WERI-Rb-1 (cell line): ENCODE measurements at regions not wholly inside any gene's neighbourhood (a gene's known extent, or its start where the extent isn't known, plus 50 kb on each side); places are given as distances from the start of the nearest gene placed in this dataset.
A peak's percentile ranks its signal among the peaks of the same experiment; 100 is the strongest.
"Not testable (repeated sequence)": the region's sequence is repeated elsewhere in the genome, so short reads cannot be mapped to it uniquely, and the experiment has no call there.

Source experiments
- DNase-seq: peaks from one replicate; pipeline ENCODE4 v3.0.0-alpha.2; 2020
- H3K27ac ChIP-seq: fragments of 250-450 bp; sonication (Bioruptor Pico); 2 replicates; pipeline ENCODE4 v1.5.1; 2020; ENCODE audit warnings: mild to moderate bottlenecking, moderate library complexity
- H3K27me3 ChIP-seq: fragments of 250-450 bp; sonication (Bioruptor Pico); 2 replicates; pipeline ENCODE4 v1.5.1; 2021; ENCODE audit warnings: mild to moderate bottlenecking, low read depth, moderate library complexity; ENCODE audit not compliant: insufficient read depth, severe bottlenecking
- H3K36me3 ChIP-seq: fragments of 250-450 bp; sonication (Bioruptor Pico); 2 replicates; pipeline ENCODE4 v1.5.1; 2020; ENCODE audit warnings: mild to moderate bottlenecking, moderate library complexity
- H3K4me3 ChIP-seq: 2 replicates; pipeline ENCODE4 v1.5.1; 2011; ENCODE audit warnings: low read depth, mild to moderate bottlenecking, control low read depth, low read length
- H3K9me3 ChIP-seq: fragments of 250-450 bp; sonication (Bioruptor Pico); 2 replicates; pipeline ENCODE4 v1.5.1; 2021; ENCODE audit warnings: mild to moderate bottlenecking, moderate library complexity; ENCODE audit not compliant: severe bottlenecking
- CTCF ChIP-seq: IDR thresholded peaks from 2 replicates; pipeline ENCODE4 v1.5.1; 2011; ENCODE audit warnings: low read depth, mild to moderate bottlenecking, control low read depth, inconsistent platforms, low read length

- not testable (repeated sequence) for H3K27me3 ChIP-seq, H3K27ac ChIP-seq, DNase-seq, H3K36me3 ChIP-seq, H3K4me3 ChIP-seq
- peaks cover 23% of the 10 kb centered on the region for H3K9me3 ChIP-seq
Measured at GRCh38 chr17:43345515-43345914, 53.3 kb upstream of the ARL4D start.

DNA sequence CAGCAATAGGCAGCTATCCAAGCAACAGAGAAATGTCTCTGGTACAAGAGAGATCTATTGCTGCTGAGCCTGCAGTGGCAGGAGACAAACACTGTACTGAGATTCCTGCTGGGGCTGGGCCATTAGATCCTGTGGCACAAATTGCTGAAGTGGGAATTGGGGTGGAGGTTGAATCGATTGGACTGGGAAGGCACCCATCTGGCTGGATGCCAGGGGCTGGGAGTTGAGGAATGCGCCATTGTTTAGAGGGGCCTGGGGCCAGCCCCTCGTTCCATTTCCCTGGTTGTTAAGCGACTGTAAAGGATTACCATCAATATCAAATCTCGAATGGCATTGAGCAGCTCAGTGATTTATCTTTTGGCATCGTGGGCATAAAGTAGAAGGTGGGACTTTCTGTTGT lies 54.1 kb upstream of the ARL4D start:
- no peak overlapping the region for H3K4me3 ChIP-seq
- no peaks in the 10 kb centered on the region for H3K36me3 ChIP-seq
- no peak for TF ChIP-seq CTCF
- no peak overlapping the region for H3K27ac ChIP-seq
- H3K9me3 ChIP-seq, result peaks cover 20% of the 10 kb centered on the region
- no peak for DNase-seq
- H3K27me3 ChIP-seq, result no peaks in the 10 kb centered on the region

GRCh38 chr17:43342589-43342890 lies 56.3 kb upstream of the ARL4D start:
- peaks cover under 1% of the 10 kb centered on the region for H3K9me3 ChIP-seq
- TF ChIP-seq CTCF, result no peak
- H3K27me3 ChIP-seq, result no peaks in the 10 kb centered on the region
- H3K36me3 ChIP-seq, result no peaks in the 10 kb centered on the region
- H3K27ac ChIP-seq, result no peak overlapping the region
- H3K4me3 ChIP-seq, result no peak overlapping the region
- no peak for DNase-seq

DNA sequence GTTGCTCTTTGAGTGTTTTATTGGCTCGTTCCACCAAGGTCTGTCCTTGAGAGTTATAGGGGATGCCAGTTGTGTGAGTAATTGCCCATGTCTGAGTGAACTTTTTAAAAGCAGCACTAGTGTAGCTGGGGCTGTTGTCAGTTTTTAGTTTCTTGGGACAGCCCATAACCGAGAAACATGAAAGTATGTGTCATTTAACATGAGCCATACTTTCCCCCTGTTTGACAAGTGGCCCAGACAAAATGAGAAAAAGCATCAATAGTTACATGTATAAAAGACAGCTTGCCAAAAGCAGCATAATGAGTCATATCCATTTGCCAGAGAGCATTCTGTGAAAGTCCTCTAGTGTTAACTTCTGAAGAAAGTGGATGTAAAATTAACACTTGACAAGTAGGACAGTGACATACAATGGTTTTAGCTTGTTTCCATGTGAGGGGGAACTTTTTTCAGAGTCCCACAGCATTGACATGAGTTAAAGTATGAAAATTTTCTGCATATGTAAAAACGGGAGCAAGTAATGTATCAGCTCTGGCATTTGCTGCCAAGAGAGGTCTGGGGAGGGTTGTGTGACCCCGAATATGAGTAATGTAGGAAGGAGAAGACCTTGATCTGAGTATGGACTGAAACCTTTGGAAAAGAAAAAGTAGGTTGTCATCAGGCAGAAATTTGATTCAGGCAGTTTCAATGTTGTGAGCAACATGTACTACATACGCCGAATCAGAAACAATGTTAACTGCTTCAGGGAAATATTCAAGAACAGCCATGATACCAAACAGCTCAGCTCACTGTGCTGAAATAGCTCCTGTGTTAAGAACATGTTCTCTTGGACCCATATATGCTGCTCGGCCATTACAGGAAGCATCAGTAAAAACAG lies 56.8 kb upstream of the ARL4D start:
- no peaks in the 10 kb centered on the region for H3K9me3 ChIP-seq
- no peak overlapping the region for H3K27ac ChIP-seq
- no peak for DNase-seq

DNA sequence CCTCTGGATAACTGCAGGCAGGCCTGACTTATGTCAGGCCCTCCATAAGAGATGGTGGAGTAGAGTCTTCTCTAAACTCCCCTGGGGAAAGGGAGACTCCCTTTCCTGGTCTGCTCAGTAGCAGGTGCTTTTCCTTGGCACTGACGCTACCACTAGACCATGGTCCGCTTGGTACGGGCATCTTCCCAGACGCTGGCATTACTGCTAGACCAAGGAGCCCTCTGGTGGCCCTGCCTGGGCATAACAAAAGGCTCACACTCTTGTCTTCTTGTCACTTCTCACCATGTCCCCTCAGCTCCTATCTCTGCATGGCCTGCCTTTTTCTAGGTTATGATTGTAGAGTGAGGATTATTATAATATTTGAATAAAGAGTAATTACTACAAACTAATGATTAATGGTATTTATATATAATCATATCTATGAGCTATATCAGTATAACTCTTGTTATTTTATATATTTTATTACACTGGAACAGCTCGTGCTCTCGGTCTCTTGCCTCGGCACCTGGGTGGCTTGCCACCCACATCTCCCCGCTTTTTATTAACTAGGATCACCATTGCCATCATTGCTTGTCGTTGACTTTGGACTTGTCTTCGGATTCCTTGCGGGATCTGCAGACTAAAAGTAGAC lies 59.8 kb upstream of the ARL4D start:
- Histone ChIP-seq H3K4me3 (no peak overlapping the region), H3K36me3 (no peaks in the 10 kb centered on the region), H3K27ac (no peak overlapping the region), H3K27me3 (no peaks in the 10 kb centered on the region), H3K9me3 (no peaks in the 10 kb centered on the region)
- peak; percentile 93 for TF ChIP-seq CTCF
- peak; percentile 87 for DNase-seq

More for the DNA sequence above, 56.8 kb upstream of the ARL4D start:
- Histone ChIP-seq H3K4me3 (no peak overlapping the region), H3K27me3 (no peaks in the 10 kb centered on the region), H3K36me3 (no peaks in the 10 kb centered on the region)
- no peak for TF ChIP-seq CTCF

DNA sequence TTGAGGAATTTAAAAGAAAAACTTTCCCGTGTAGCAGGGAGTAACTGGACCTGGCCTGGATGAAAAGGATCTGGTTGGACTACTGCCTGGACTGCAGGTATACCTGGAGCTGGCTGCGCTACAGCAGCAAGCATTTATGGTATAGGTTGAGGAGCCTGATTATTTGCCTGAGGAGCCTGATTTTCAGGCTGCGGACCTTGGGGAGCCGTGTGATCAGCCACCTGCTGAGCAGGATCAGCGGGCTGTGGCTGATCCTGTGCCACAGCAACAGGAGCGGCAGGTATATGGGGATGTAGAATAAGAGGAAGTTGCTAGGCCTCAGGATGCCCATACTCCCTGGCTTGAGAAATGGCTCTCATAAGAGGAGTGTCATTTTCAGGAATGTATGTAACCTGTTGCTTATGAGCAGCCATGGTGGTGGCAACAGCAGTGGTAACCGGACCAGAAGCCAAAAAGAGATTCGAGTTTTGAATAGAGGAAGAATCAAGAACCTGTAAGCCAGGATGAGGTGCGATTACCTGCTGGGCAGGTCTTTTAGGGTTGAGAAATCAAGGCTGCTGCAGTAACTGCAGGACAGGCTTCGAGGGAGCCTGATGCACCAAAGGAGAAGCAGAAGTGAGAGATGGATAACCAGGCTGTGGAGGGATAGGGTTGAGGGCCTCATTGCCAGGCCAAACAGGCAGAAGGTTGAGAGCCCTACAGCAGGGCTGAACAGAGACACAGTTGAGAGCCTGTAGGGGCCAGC lies 60.9 kb upstream of the ARL4D start:
- no peak overlapping the region for H3K4me3 ChIP-seq
- H3K9me3 ChIP-seq, result no peaks in the 10 kb centered on the region
- no peak for DNase-seq
- no peaks in the 10 kb centered on the region for H3K36me3 ChIP-seq
- H3K27me3 ChIP-seq, result no peaks in the 10 kb centered on the region
- no peak overlapping the region for H3K27ac ChIP-seq
- no peak for TF ChIP-seq CTCF
